Endothelial cell of umbilical vein (primary cell): ENCODE measurements at regions not wholly inside any gene's neighbourhood (a gene's known extent, or its start where the extent isn't known, plus 50 kb on each side); places are given as distances from the start of the nearest gene placed in this dataset.

Experiments
- BruUV-seq: library from RNA; stranded (reverse); fragments of 400-500 nt; replicated peaks from 2 replicates; lab custom pipeline; 2021; lab: Mats Ljungman, UMichigan
- CTCF ChIA-PET: fragments of 300-600, 350-600 bp; sonication (Branson Sonifier 250); formaldehyde crosslinking; loops from one replicate; lab custom pipeline; 2021; ENCODE audit warnings: antibody characterized with exemption, inconsistent platforms; lab: Charles Lee
- POLR2A ChIA-PET: fragments of 300-600, 350-600 bp; sonication (Branson Sonifier 250); formaldehyde crosslinking; loops from one replicate; lab custom pipeline; 2021; ENCODE audit warnings: antibody characterized with exemption, inconsistent platforms; lab: Charles Lee
- DNase-seq: peaks from one replicate; pipeline ENCODE4 v3.0.0-alpha.2; 2011; ENCODE audit warnings: low read depth, low spot score
- FAIRE-seq: peaks from 2 replicates; lab custom pipeline; 2011; peaks lifted over from hg19 to GRCh38; lab: Jason Lieb, UNC
- H2AFZ ChIP-seq: 2 replicates; pipeline ENCODE4 v1.6.0; 2012; ENCODE audit warnings: low read depth, low read length, control low read depth, inconsistent platforms
- H3K27ac ChIP-seq: 2 replicates; pipeline ENCODE4 v1.5.1; 2011; ENCODE audit warnings: low read depth, mild to moderate bottlenecking, control low read depth, low read length, moderate library complexity; ENCODE audit not compliant: insufficient read depth
- H3K27me3 ChIP-seq, 2 experiments: 2 replicates each; pipeline versions ENCODE4 v1.6.0 to v1.6.1; 2011; ENCODE audit warnings: low read length in 2 of 2, mixed read lengths in 1 of 2; ENCODE audit not compliant: control insufficient read depth in 2 of 2, insufficient read depth in 2 of 2
- H3K36me3 ChIP-seq, 2 experiments: 2 replicates in 1 of 2; 3 replicates in 1 of 2; pipeline ENCODE4 v1.5.1; 2011; ENCODE audit warnings: low read length in 2 of 2, mild to moderate bottlenecking in 1 of 2, moderate library complexity in 1 of 2; ENCODE audit not compliant: control insufficient read depth in 2 of 2, insufficient read depth in 2 of 2; ENCODE audit errors: extremely low read depth in 1 of 2
- H3K4me1 ChIP-seq: 3 replicates; pipeline ENCODE4 v1.5.1; 2011; ENCODE audit warnings: mild to moderate bottlenecking, low read length; ENCODE audit not compliant: control insufficient read depth, insufficient read depth; ENCODE audit errors: extremely low read depth
- H3K4me2 ChIP-seq: 2 replicates; pipeline ENCODE4 v1.6.1; 2011; ENCODE audit warnings: low read length, control low read depth, mixed read lengths; ENCODE audit not compliant: insufficient read depth
- H3K4me3 ChIP-seq, 3 experiments: fragments of 200-600 bp in 1 of 3; sonication (generic), shearing (Covaris generic) in 1 of 3; replicated peaks in 1 of 3; 2 replicates each; pipeline ENCODE4 v1.5.1; 2011 to 2016; ENCODE audit warnings: control low read depth in 3 of 3, low read length in 3 of 3, mild to moderate bottlenecking in 2 of 3, inconsistent platforms in 1 of 3, low read depth in 1 of 3, moderate library complexity in 1 of 3; ENCODE audit not compliant: insufficient read depth in 1 of 3
- H3K79me2 ChIP-seq: 2 replicates; pipeline ENCODE4 v1.6.0; 2012; ENCODE audit warnings: low read length, inconsistent platforms; ENCODE audit not compliant: control insufficient read depth, insufficient read depth
- H3K9ac ChIP-seq: replicated peaks from 2 replicates; pipeline ENCODE3; 2011; ENCODE audit warnings: low read length, control low read depth; ENCODE audit not compliant: insufficient read depth; ENCODE audit errors: extremely low read depth
- H3K9me1 ChIP-seq: replicated peaks from 3 replicates; pipeline ENCODE4 v1.6.0; 2011; ENCODE audit warnings: mild to moderate bottlenecking, low read length; ENCODE audit not compliant: control insufficient read depth, insufficient read depth; ENCODE audit errors: extremely low read depth
- H3K9me3 ChIP-seq: replicated peaks from 2 replicates; pipeline ENCODE4 v1.5.1; 2012; ENCODE audit warnings: low read length, inconsistent platforms; ENCODE audit not compliant: control insufficient read depth, insufficient read depth
- H4K20me1 ChIP-seq: replicated peaks from 2 replicates; pipeline ENCODE3; 2011; ENCODE audit warnings: mild to moderate bottlenecking, low read length; ENCODE audit not compliant: control insufficient read depth, insufficient read depth; ENCODE audit errors: extremely low read depth
- EZH2 ChIP-seq: IDR thresholded peaks from 2 replicates; pipeline ENCODE4 v1.6.1; 2012; ENCODE audit warnings: borderline replicate concordance, low read depth, mild to moderate bottlenecking, moderate library complexity, low read length, inconsistent platforms; ENCODE audit not compliant: severe bottlenecking
- FOS ChIP-seq: IDR thresholded peaks from 2 replicates; pipeline ENCODE4 v1.6.1; 2011; ENCODE audit warnings: mild to moderate bottlenecking, low read length, moderate library complexity, borderline replicate concordance; ENCODE audit not compliant: insufficient read depth
- GATA2 ChIP-seq: IDR thresholded peaks from 2 replicates; pipeline ENCODE4 v1.7.0; 2011; ENCODE audit warnings: low read depth, mild to moderate bottlenecking, moderate library complexity, mixed read lengths, low read length; ENCODE audit not compliant: insufficient read length, insufficient read depth
- JUN ChIP-seq: IDR thresholded peaks from 2 replicates; pipeline ENCODE4 v1.6.1; 2011; ENCODE audit warnings: borderline replicate concordance, low read depth; ENCODE audit not compliant: insufficient read length, insufficient read depth
- MYC ChIP-seq: IDR thresholded peaks from one replicate; pipeline ENCODE4 v1.6.1; 2011; ENCODE audit warnings: mild to moderate bottlenecking, low read depth, low read length
- POLR2A ChIP-seq: IDR thresholded peaks from 2 replicates; pipeline ENCODE4 v1.6.1; 2012; ENCODE audit warnings: low read depth, mild to moderate bottlenecking, control low read depth, low read length
- POLR2AphosphoS5 ChIP-seq: IDR thresholded peaks from 2 replicates; pipeline ENCODE4 v1.6.1; 2012; ENCODE audit warnings: low read depth, mild to moderate bottlenecking, control low read depth, low read length, moderate library complexity; ENCODE audit not compliant: insufficient read depth
- dilution Hi-C: fragments of 300-500 bp; cut with MboI; formaldehyde crosslinking; loops from one replicate; pipeline ENCODE4 v1.15.0; 2019; ENCODE audit warnings: low sequenced_read_pairs; ENCODE audit not compliant: extremely low pct_ligation_motif_present
- intact Hi-C: fragments of 100-400 bp; cut with micrococcal nuclease; formaldehyde crosslinking; loops from one replicate; pipeline ENCODE4 v1.10.0; 2022
- TF ChIP-seq, protein P1 (sequence below), 2 donors: IDR thresholded peaks; 1 replicate in 1 of 2; 2 replicates in 1 of 2; pipeline ENCODE4 v1.5.1; 2011; ENCODE audit warnings: low read length in 2 of 2, mild to moderate bottlenecking in 2 of 2, moderate library complexity in 2 of 2, control low read depth in 1 of 2, inconsistent platforms in 1 of 2, low read depth in 1 of 2; ENCODE audit not compliant: insufficient read depth in 1 of 2; ENCODE audit errors: extremely low read depth in 1 of 2
- TF ChIP-seq, protein P2 (sequence below): IDR thresholded peaks from 2 replicates; pipeline ENCODE4 v1.6.1; 2011; ENCODE audit not compliant: insufficient read depth, insufficient read length

DNA sequence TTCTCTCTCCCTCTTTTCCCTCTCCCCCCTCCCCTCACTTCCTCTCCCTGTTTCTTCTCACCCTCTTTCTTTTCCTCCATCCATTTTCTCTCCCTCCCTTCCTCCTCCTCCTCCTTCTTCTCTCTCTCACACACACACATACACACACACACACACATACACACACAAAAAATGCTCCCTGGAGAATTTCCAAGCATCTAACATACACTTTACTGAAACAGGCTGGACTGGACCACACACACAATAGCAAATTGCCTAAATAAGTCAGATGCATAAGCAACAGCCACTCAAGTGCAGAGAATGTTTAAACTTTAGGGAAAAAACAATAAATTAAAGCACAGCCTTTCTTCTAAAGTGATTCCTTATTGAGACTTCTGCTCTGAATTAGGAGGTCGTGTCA is 267.7 kb downstream of the FGFR2 start:
- no peaks in the 10 kb centered on the region for H3K27me3 ChIP-seq
- no peaks in the 10 kb centered on the region for H4K20me1 ChIP-seq
- POLR2A ChIA-PET: no interaction called here
- TF ChIP-seq POLR2A: no peak
- TF ChIP-seq GATA2: no peak
- no peak for TF ChIP-seq POLR2AphosphoS5
- TF ChIP-seq, protein P1, sequence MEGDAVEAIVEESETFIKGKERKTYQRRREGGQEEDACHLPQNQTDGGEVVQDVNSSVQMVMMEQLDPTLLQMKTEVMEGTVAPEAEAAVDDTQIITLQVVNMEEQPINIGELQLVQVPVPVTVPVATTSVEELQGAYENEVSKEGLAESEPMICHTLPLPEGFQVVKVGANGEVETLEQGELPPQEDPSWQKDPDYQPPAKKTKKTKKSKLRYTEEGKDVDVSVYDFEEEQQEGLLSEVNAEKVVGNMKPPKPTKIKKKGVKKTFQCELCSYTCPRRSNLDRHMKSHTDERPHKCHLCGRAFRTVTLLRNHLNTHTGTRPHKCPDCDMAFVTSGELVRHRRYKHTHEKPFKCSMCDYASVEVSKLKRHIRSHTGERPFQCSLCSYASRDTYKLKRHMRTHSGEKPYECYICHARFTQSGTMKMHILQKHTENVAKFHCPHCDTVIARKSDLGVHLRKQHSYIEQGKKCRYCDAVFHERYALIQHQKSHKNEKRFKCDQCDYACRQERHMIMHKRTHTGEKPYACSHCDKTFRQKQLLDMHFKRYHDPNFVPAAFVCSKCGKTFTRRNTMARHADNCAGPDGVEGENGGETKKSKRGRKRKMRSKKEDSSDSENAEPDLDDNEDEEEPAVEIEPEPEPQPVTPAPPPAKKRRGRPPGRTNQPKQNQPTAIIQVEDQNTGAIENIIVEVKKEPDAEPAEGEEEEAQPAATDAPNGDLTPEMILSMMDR (IDR thresholded peaks at IDR 0.05; ENCODE audit: extremely low read depth in 1 of 2, insufficient read depth in 1 of 2, low read depth in 1 of 2, low read length in 2 of 2): no peak
- TF ChIP-seq MYC: no peak
- no peak for TF ChIP-seq EZH2
- TF ChIP-seq JUN: no peak
- no peak for TF ChIP-seq FOS
- TF ChIP-seq, protein P2, sequence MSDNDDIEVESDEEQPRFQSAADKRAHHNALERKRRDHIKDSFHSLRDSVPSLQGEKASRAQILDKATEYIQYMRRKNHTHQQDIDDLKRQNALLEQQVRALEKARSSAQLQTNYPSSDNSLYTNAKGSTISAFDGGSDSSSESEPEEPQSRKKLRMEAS: no peak
- no peak overlapping the region for H3K9ac ChIP-seq
- BruUV-seq: no TSS peak
- H3K4me2 ChIP-seq: no peak overlapping the region
- dilution Hi-C loops (no loop called here), intact Hi-C loops (no loop called here)
- H3K4me1 ChIP-seq: no peaks in the 10 kb centered on the region
- no peaks in the 10 kb centered on the region for H3K79me2 ChIP-seq
- no peak for DNase-seq
- no peaks in the 10 kb centered on the region for H3K36me3 ChIP-seq
- H2AFZ ChIP-seq: no peak overlapping the region
- no peaks in the 10 kb centered on the region for H3K9me3 ChIP-seq
- CTCF ChIA-PET: no interaction called here
- H3K27ac ChIP-seq: no peak overlapping the region
- FAIRE-seq: no peak
- H3K4me3 ChIP-seq: no peak overlapping the region
- no peaks in the 10 kb centered on the region for H3K9me1 ChIP-seq
